ENCODE measurements at regions not wholly inside any gene's neighbourhood (a gene's known extent, or its start where the extent isn't known, plus 50 kb on each side); places are given as distances from the start of the nearest gene placed in this dataset.

DNA sequence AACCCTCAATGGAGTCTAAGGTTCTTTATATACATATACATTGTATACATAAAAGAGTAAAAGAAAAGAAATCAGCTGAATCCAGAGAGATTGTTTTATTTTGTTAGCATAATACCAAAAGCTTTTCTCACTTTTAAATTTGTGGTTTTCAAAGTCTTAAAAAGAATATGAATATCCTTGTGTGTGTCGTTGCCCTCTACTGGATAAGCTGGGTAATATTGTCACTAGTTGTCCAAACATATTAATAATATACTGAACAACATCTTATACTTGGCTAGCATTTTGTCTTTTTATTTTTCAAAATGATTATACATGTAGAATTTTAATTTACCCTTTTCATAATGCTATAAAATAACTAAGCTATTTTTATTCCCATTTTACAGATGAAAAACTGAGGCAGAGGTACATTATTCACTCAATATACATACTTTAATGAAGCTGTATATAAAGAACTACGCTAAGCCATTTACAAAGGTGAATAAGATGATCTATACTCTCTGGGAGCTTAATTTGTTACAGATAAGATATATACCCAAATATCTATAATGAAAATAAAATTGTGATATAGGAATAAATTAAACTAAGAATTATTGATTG lies 531.7 kb downstream of the TFAP2B start:
- TF ChIP-seq CTCF (conservative IDR thresholded peaks at IDR 0.05; ENCODE audit: low read depth, low read length): peak; percentile 60
- TF ChIP-seq EZH2 (IDR thresholded peaks at IDR 0.05; ENCODE audit: borderline replicate concordance, low read depth, low read length, poor library complexity, severe bottlenecking): no peak

Data from A673 (cell line).